ENCODE measurements at regions not wholly inside any gene's neighbourhood (a gene's known extent, or its start where the extent isn't known, plus 50 kb on each side); places are given as distances from the start of the nearest gene placed in this dataset.

- no peak for DNase-seq
- peaks cover 45% of the 10 kb centered on the region for H3K4me1 Mint-ChIP-seq
- no peak overlapping the region for H3K9ac ChIP-seq (ENCODE audit: extremely low read depth, low read length, poor library complexity, severe bottlenecking)
- H3K4me1 ChIP-seq (ENCODE audit: control insufficient read depth, insufficient read depth, low read length) = peaks cover 16% of the 10 kb centered on the region
- no peak overlapping the region for H3K27ac Mint-ChIP-seq
- no peaks in the 10 kb centered on the region for H3K36me3 Mint-ChIP-seq (ENCODE audit: low read depth)
- no peaks in the 10 kb centered on the region for H3K36me3 ChIP-seq (ENCODE audit: control insufficient read depth, insufficient read depth, low read length)
- no peaks in the 10 kb centered on the region for H3K9me3 ChIP-seq (ENCODE audit: control insufficient read depth, low read length)
- no peaks in the 10 kb centered on the region for H3K9me3 Mint-ChIP-seq
- no peak overlapping the region for H3K4me3 ChIP-seq (ENCODE audit: low read length)
- 95 to 100% methylated on average over 3 to 4 of the region's 4 CpGs for WGBS, 2 experiments (ENCODE audit: insufficient coverage in 1 of 2, insufficient read length in 1 of 2)
- no peaks in the 10 kb centered on the region for H3K27me3 ChIP-seq (ENCODE audit: control insufficient read depth, insufficient read depth, low read length, poor library complexity, severe bottlenecking)
- H3K4me3 Mint-ChIP-seq = no peak overlapping the region
- H3K27ac ChIP-seq (ENCODE audit: low read depth, low read length) = no peak overlapping the region
- TF ChIP-seq, protein P1, sequence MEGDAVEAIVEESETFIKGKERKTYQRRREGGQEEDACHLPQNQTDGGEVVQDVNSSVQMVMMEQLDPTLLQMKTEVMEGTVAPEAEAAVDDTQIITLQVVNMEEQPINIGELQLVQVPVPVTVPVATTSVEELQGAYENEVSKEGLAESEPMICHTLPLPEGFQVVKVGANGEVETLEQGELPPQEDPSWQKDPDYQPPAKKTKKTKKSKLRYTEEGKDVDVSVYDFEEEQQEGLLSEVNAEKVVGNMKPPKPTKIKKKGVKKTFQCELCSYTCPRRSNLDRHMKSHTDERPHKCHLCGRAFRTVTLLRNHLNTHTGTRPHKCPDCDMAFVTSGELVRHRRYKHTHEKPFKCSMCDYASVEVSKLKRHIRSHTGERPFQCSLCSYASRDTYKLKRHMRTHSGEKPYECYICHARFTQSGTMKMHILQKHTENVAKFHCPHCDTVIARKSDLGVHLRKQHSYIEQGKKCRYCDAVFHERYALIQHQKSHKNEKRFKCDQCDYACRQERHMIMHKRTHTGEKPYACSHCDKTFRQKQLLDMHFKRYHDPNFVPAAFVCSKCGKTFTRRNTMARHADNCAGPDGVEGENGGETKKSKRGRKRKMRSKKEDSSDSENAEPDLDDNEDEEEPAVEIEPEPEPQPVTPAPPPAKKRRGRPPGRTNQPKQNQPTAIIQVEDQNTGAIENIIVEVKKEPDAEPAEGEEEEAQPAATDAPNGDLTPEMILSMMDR (conservative IDR thresholded peaks at IDR 0.05) = no peak
- H3K27me3 Mint-ChIP-seq (ENCODE audit: insufficient read depth) = peaks cover 5% of the 10 kb centered on the region
Observed at GRCh38 chr16:86899757-86900156, 321.4 kb downstream of the FOXL1 start.

DNA sequence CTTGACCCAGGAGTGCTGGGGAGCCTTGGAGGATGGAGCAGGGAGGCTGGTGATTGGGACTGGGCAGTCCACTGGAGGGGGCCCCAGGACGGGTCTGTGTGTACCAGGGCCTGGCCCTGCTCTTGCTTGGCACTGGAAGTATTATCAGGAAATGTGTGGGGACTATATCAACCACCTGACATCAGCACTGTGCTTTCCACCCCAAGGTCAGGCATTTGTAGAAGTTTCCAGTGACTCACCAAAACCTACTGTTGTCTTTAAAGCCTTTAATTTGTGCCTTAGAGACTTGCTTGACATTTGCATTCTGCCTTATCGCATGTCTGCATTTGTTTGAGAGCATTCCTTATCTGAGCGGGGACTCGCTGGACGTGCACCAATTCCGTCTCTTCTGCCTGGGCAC lies 323.1 kb downstream of the FOXL1 start:
- no peaks in the 10 kb centered on the region for H3K27me3 ChIP-seq (ENCODE audit: control insufficient read depth, insufficient read depth, low read length, poor library complexity, severe bottlenecking)
- Mint-ChIP-seq H3K4me1 (peaks cover 33% of the 10 kb centered on the region), H3K36me3 (ENCODE audit: low read depth) (no peaks in the 10 kb centered on the region), H3K9me3 (no peaks in the 10 kb centered on the region), H3K4me3 (no peak overlapping the region), H3K27ac (no peak overlapping the region), H3K27me3 (ENCODE audit: insufficient read depth) (peaks cover 5% of the 10 kb centered on the region)
- no peak overlapping the region for H3K4me3 ChIP-seq (ENCODE audit: low read length)
- TF ChIP-seq, protein P1 (conservative IDR thresholded peaks at IDR 0.05) = no peak
- no peak overlapping the region for H3K9ac ChIP-seq (ENCODE audit: extremely low read depth, low read length, poor library complexity, severe bottlenecking)
- DNase-seq = no peak
- 87 to 100% methylated on average over 5 to 6 of the region's 6 CpGs for WGBS, 2 experiments (ENCODE audit: insufficient coverage in 1 of 2, insufficient read length in 1 of 2)
- peaks cover 4% of the 10 kb centered on the region for H3K4me1 ChIP-seq (ENCODE audit: control insufficient read depth, insufficient read depth, low read length)
- H3K36me3 ChIP-seq (ENCODE audit: control insufficient read depth, insufficient read depth, low read length) = no peaks in the 10 kb centered on the region
- H3K9me3 ChIP-seq (ENCODE audit: control insufficient read depth, low read length) = no peaks in the 10 kb centered on the region
- no peak overlapping the region for H3K27ac ChIP-seq (ENCODE audit: low read depth, low read length)

- TF ChIP-seq, protein P1 (conservative IDR thresholded peaks at IDR 0.05) = no peak
- no peaks in the 10 kb centered on the region for H3K9me3 ChIP-seq (ENCODE audit: control insufficient read depth, low read length)
- no peaks in the 10 kb centered on the region for H3K36me3 ChIP-seq (ENCODE audit: control insufficient read depth, insufficient read depth, low read length)
- H3K4me3 ChIP-seq (ENCODE audit: low read length) = no peak overlapping the region
- peaks cover 22% of the 10 kb centered on the region for H3K4me1 Mint-ChIP-seq
- H3K27ac ChIP-seq (ENCODE audit: low read depth, low read length) = no peak overlapping the region
- no peak overlapping the region for H3K4me3 Mint-ChIP-seq
- WGBS, 2 experiments (ENCODE audit: insufficient coverage in 1 of 2, insufficient read length in 1 of 2) = 77 to 81% methylated on average over 4 of the region's 4 CpGs
- no peak overlapping the region for H3K27ac Mint-ChIP-seq
- no peak for DNase-seq
- H3K9ac ChIP-seq (ENCODE audit: extremely low read depth, low read length, poor library complexity, severe bottlenecking) = no peak overlapping the region
- peaks cover 5% of the 10 kb centered on the region for H3K27me3 Mint-ChIP-seq (ENCODE audit: insufficient read depth)
- H3K4me1 ChIP-seq (ENCODE audit: control insufficient read depth, insufficient read depth, low read length) = no peaks in the 10 kb centered on the region
- H3K36me3 Mint-ChIP-seq (ENCODE audit: low read depth) = no peaks in the 10 kb centered on the region
- H3K9me3 Mint-ChIP-seq = no peaks in the 10 kb centered on the region
- no peaks in the 10 kb centered on the region for H3K27me3 ChIP-seq (ENCODE audit: control insufficient read depth, insufficient read depth, low read length, poor library complexity, severe bottlenecking)
Observed at GRCh38 chr16:86902656-86903001, 324.3 kb downstream of the FOXL1 start.

Measured in endodermal cell (in vitro differentiated cells).